ENCODE measurements at regions not wholly inside any gene's neighbourhood (a gene's known extent, or its start where the extent isn't known, plus 50 kb on each side); places are given as distances from the start of the nearest gene placed in this dataset.
A peak's percentile ranks its signal among the peaks of the same experiment; 100 is the strongest.
"Not testable (repeated sequence)": the region's sequence is repeated elsewhere in the genome, so short reads cannot be mapped to it uniquely, and the experiment has no call there.

DNA sequence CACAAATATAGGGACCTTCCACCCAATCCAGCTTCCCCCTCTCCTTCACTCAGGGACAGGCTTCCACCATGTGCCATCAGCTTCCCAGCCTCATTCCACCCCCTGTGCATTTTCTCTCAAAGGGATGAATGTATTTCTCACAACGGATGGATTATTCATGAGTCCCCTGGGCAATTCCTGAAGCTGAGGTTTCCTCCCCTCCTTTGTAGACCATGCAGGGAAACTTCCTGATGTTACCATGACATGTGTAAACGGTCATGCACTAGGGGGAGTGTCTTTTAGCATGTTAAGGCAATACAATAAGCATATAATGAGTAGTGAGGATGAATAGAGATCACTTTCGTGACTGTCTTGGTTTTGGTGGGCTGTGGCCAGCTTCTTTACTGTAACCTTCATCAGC, 706.8 kb downstream of the TMEM121 start:
- not testable (repeated sequence) for DNase-seq

DNA sequence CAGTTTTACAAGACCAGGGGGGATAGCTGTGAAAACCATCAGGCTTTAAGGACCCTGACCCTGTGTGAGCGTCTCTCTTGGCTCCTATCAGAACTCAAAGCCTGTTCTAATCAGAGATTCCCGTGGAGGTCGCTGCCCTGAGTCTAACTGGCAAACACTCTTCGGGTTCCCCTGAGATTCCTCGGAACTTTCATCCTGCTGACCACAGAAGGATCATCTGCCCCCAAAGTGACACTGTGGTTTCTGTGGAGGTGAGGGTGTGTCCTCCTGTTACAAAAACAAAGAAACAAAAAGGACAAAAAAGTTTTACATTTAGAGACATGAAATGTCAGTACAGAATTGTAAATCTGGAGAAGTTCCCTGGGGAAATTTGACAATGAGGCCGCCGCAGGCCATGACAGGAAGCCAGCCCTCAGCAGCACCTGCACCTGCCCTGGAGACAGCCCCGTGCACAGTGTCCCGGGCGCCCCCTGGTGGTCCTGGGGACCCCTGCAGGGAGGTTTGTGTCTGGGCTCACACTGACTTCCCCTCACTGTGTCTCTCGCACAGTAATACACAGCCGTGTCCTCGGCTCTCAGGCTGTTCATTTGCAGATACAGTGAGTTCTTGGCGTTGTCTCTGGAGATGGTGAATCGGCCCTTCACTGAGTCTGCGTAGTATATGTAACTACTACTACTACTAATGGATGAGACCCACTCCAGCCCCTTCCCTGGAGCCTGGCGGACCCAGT, 708.3 kb downstream of the TMEM121 start:
- peak; percentile 9 to 56 (median 32) for DNase-seq

DNA sequence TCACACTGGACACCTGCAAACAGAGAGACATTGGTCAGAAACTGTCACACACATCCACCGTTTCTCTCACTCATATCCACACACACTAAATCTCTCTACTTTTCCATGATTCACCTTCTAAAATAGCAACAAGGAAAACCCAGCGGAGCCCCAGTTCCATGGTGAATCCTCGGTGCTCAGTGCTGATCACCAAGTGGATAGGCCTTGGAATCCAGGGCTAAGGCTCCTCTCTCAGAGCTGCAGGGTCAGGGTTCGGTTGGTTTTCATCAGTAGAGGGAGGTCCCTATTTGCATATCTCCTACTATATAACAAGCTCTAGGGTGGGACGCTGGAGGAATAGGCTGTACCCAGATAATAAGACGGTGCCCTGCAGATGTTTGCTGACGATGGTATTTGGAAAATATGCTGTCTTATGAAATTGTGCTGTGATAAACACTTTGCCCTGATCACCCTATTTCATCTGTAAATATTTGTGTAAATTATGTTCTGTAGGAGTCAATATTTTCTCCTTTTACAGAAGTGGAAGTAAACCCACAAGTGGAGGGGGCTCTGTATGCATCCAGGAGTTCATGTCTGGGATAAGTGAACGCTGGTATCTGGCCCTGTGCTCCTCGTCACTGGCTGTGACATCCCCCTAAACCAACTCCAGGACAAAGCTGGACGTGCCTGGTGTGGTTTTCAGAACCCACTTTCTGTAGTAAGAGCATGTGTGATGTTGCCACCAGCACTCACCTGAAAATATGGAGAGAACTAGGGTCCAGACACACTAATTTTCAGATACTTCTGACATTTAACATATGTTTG, 709.2 kb downstream of the TMEM121 start:
- no peak for DNase-seq

DNA sequence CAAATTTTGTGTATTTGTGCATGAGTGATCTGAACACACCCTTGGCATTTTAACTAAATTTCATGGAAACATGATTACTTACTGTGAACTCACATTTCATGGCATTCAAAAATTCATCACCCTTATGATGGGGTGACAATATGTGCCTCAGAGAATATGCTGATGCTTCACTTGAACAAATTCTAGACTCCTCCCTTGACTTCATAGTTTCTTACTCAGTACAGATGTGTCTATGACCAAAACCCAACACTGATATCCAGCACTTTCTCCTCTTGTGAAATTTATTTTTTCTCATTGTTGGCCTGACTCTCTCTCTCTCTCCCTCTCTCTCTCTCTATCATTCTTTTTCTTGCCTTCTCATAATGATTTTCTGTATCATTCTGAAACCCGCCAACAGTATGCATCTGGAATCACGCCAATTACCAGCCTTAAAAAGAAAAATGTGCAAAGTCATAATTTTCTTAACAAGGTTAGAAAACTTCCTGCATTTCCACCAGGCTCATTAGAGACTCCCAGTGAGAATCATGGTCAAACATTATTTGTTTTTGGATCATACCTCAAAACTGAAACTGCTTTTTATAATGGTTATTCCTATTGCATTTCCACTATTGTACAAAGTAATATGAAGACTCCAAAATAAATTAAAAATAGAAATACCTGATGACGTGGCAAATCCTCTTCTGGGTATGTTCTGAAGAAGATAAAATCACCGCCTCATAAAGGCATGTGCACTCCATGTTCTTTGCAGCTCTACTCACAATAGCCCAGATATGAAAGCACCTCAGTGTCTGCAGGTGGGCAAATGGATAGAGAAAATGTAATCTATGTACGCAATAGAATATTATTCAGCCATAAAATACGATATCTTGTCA, 722.2 kb downstream of the TMEM121 start:
- DNase-seq, result no peak

DNA sequence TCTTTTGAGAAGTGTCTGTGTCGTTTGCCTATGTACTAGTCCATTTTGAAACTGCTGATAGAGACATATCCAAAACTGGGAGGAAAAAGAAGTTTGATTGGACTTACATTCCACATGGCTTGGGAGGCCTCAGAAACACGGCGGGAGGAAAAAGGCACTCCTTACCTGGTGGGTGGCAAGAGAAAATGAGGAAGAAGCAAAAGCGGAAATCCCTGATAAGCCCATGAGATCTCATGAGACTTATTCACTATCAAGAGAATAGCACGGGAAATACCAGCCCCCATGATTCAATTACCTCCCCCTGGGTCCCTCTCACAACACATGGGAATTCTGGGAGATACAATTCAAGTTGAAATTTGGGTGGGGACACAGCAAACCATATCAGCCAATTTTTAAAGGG, 727.6 kb downstream of the TMEM121 start:
- DNase-seq, result not testable (repeated sequence)

DNA sequence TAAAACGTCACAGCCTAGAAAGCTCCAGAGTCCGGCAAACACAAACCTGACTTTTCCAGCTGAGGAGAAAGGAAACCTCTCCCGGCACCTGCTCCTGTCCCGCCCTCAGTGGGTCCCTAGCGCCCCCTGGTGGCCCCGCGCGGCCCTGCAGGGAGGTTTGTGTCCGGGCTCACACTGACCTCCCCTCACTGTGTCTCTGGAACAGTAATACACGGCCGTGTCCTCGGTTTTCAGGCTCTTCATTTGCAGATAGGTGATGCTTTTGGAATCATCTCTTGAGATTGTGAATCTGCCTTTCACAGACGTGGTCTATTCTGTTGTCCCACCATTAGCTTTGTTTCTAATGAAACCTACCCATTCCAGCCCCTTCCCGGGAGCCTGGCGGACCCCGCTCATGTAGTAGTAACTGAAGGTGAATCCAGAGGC, 731.2 kb downstream of the TMEM121 start:
- peak; percentile 32 to 78 (median 48) for DNase-seq

DNA sequence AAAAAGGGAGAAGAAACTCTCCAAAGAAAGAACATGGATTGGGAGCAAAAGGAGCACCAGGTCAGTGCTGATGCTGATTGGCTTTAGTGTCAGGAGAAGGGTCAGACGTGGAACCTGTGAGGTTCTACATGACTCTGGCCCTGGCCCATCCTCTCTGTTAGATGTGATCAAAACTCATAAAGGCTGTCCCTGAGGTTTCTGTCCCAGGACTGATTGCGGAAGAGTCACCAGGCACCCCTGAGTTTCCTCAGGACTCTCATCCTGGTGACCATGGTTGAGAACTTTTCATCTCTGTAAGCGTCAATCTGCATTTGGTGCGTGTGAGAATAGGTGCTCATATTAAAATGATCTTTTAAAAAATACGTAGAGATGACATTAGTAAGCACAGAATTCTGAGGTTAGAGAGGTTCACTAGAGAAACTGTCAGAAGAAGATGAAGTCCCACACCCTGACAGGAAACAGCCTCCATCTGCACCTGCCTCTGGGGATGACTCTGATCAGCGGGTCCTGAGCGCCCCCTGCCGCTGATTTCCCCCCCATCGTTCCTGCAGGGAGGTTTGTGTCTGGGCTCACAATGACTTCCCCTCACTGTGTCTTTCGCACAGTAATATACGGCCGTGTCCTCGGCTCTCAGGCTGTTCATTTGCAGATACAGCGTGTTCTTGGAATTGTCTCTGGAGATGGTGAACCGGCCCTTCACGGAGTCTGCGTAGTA, 741.8 kb downstream of the TMEM121 start:
- peak in 1 of 3 experiments; percentile 24 for DNase-seq

DNA sequence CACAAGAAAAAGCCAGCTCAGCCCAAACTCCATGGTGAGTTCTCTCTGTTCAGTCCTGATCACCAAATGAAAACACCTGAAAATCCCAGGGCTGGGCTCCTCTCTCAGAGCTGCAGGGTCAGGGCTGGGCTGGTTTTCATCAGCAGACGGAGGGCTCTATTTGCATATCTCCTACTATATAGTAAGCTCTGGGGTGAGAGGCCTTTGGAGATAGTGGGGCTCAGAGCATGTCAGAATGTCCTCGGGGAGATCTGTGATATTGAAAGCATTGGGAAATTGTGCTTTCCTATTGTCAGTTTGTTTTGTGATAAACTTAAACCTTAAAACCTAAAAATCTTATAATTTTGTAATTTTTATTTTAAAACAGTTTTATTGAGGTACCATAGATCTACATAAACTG, 742.6 kb downstream of the TMEM121 start:
- no peak for DNase-seq

DNA sequence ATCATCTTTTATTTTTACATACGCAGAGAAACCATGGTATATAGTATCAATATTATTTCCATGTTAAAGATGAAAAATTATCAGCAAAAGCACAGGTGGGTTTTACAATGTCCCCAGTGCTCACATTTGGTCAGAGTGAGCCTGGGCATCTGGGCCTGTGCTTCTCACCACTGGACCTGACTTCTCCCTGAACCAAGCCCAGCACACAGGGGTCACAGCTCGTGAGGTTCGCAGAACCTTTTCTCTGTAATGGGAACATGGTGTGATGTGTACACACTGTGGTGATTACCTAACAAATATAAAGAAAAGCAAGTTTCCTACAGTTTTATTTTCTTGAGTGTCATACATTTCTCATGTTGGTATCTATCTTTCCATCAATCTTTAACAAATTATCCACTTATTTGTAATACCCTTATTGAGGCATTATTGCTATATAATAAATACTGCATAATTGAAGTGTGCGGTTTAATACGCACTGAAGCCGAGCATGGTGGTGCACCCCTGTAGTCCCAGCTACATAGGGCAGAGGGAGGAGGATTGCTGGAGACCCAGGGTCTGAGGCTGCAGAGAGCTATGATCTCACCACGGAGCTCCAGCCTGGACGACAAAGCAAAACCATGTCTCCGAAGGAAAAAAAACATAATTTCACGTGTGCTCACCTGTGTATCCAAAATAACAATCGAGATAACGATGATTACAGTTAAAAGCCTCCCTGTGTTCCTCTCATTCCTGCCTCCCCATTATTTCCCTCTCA, 743.2 kb downstream of the TMEM121 start:
- no peak for DNase-seq

DNA sequence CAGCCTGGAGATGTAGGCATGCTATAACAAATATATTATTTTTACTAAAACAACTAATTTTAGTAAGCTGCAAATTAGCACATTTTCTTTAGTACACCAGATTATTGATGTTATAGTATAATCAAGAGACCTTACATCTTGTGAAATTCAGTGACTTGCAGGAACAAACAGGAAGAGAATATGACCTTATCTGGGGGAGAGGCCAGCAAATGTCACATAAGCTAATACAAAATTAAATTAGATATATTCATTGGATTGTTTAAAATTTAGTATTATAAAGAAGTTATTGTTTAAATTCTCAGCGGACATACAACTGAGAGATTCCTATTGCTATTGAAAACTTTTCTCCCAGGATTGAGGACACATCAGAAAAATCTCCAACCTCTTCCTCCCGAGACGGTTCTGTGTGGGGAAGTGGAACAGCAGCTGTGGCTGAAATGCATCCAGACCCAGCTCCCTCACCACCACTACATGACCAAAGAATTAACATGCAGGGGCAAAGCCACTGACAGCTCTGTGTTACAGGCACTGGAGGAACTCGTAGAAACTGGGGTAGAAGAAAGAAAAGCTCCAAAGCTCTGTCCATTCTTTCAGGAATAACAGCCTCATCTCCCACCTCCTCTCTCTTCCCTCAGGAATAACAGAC, 744.2 kb downstream of the TMEM121 start:
- not testable (repeated sequence) for DNase-seq

DNA sequence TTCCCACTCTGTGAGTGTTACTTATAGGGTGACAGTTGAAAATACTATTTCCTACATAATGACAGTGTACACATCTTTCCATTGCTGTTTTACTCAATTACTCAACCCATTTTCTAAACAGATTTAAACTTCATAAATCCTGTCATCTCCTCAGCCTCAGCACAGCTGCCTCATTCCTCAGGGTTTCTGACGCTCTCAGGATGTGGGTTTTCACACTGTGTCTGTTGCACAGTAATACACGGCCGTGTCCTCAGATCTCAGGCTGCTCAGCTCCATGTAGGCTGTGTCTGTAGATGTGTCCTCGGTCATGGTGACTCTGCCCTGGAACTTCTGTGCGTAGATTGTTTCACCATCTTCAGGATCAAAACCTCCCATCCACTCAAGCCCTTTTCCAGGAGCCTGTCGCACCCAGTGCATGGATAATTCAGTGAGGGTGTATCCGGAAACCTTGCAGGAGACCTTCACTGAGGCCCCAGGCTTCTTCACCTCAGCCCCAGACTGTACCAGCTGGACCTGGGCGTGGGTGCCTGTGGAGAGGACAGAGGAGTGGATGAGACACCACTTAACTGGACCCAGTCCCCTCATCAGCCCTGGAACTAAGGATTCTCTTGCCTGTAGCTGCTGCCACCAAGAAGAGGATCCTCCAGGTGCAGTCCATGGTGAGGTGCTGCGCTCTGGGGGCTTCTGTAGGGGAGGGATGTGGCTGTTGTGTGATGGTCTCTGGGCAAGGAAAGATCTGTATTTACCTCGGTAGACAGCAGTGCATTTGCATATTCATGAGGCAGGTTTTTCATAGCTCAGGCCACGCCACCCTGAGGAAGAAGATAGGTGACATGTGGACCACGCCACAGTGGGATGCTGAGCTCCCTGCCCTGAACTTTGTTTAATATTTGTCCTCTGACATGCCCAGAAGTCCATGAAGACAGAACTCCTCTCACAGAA, 750.2 kb downstream of the TMEM121 start:
- DNase-seq, result peak in 1 of 3 experiments; percentile 9

DNA sequence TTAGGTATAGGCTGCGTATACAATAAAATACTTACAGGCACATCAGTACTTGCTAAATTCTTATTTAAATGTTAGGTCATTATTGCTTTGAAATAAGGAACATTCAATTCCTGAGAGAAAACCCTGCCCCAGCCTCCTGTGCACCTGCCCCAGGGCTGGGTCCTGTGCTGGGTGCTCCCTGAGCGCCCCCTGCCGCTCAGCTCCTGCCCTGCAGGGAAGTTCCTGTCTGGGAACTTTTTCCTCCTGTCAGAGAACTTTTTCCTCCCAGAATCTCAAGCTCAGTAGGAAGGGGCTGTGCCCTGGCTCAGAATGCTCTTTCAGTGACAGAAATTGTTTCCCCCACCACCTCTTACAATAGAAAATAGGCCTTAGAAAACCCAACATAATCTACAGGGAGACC, 751.1 kb downstream of the TMEM121 start:
- DNase-seq, result peak in 1 of 3 experiments; percentile 62

DNA sequence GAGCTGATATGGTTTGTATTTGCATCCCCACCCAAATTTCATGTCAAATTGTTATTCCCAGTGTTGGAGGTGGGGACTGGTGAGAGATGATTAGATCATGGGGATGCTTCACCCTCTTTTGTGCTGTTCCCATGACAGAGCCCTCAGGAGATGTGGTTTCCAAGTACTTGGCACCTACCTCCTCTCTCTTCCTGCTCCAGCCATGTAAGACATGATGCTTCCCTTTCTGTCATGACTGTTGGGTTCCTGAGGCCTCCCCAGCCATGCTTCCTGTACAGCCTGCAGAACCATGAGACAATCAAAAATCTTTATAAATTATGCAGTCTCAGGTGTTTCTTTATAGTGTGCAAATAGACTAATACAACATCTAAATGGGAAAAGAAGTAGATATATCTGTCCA, 754.5 kb downstream of the TMEM121 start:
- DNase-seq, result no peak

DNA sequence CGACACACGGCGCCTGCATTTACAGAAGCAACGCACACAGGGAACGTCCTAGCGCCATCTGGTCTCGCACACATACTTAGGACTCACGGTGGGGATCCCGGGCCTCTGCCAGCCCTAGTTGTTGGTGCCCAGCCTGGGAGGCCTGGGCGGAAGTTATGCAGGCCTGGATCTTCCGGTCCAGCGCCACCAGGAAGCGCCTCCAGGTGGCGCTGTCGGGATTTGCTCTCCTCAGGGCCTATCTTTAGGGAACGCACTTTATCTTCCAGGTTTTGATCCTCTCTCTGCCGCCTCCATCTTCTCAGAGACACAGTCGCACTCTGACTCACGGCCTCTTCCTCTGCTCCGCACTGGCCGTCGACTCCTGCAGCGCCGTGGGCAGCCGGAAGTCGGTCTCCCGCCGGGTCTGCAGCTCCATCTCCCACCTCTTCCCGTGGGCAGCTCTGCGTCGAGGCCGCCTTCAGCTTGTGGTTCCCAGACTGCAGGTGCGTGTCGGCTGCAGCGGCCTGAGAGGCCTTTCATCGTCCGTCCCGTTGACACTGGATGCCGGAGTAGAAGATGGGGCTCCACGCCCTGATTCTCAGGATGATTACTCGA, 760.4 kb downstream of the TMEM121 start:
- peak in 1 of 3 experiments; percentile 13 for DNase-seq

DNA sequence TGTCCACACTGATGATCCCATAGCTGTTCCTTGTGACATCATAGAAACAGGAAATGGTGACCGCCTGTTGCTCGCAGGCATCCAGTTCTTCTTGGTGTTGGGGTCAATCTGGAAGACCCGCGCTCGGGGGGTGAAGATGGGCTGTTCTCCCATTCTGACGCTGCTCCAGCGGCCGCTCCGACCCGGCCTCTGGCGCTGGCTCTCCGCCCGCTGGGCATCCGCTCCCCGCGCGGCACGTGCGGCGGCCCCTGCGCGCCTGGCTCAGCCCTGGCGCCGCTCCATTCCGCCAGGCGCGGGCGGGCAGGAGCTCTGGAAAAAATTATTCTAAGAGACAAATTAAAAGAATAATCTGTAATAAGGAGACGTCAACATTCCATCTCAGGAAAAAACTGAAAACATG, 761.1 kb downstream of the TMEM121 start:
- DNase-seq, result no peak

DNA sequence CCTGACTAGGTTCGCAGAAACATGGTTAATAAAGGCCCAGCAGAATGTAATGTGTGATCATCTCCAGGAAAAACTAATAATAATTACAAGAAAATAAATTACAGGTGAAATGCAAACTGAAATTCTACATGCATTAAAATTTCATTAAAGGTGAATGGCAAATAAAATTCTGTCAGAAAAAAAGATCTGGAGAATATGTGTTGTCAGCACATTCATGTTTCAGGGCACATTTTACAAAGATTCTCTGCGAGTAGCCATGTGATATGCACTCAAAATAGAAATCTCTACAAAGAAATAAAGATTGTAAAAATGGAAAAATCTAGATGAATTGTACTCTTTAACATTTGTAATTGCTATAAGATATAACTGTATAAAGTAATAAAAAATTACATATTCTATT, 765.2 kb downstream of the TMEM121 start:
- DNase-seq, result no peak

DNA sequence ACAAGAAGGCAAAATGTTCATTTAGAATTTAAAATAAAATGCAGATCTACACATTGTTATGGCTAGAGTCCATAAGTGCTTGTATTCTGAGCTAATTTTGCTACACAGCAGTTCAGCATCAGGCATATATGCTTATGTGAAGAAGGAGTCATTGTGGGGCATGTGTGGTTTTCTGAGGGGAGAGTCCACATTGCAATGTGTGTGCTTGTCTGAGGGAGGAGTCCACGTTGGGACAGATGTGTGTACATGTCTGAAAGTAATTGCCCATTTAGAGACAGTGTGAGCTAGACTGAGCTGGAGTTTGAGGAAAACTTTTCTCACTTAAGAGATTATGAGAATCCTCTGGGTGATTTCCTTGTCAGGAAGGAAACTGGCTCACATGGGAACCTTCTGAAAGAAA, 767.9 kb downstream of the TMEM121 start:
- DNase-seq, result no peak

DNA sequence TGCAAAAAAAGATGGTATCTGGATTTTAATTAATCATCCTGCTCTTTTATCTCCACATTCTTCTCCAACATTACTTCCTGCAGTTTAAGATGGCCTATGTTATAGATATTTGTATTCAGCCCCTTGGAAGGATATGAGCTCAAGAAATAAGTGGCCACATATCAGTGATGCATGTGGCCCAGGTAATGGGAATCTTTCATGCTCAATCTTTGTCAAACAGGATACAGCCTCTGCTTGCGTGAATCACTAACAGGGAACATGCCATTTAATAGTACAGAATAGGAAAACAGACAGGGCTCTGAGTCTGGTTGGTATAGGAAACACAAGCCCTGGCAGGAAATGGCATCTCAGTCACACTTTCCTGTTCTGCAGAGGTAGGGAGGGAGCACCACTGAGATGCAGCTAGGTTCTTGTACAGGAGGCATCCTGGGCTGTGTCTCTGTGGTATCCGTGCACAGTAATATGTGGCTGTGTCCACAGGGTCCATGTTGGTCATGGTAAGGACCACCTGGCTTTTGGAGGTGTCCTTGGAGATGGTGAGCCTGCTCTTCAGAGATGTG, 774.6 kb downstream of the TMEM121 start:
- not testable (repeated sequence) for DNase-seq

DNA sequence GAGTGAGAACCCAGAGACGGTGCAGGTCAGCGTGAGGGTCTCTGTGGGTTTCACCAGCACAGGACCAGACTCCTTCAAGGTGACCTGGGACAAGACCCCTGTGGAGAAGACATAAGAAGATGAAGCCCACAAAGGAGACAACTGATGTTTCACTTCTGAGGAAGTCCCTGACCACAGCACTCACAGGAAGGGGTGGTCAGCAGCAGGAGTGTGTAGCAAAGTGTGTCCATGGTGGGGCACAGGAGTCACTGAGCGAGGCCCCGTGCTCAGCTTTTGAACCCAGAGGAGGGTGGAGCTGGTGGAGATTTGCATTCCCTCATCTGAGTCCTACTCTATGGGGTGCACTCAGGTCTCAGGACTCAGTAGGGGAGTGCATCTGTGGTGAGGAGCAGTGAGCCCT, 775.2 kb downstream of the TMEM121 start:
- not testable (repeated sequence) for DNase-seq
